Neural cell (in vitro differentiated cells): ENCODE measurements at regions not wholly inside any gene's neighbourhood (a gene's known extent, or its start where the extent isn't known, plus 50 kb on each side); places are given as distances from the start of the nearest gene placed in this dataset.

Source experiments
- H2AFZ ChIP-seq: fragments of 200-600, 300-800 bp; sonication (generic), shearing (Covaris generic); 2 replicates; pipeline ENCODE4 v1.6.0; 2014; ENCODE audit warnings: low read depth, mild to moderate bottlenecking, antibody characterized with exemption, low read length, moderate library complexity
- H3F3A ChIP-seq: fragments of 200-600 bp; shearing (Covaris generic); 2 replicates; pipeline ENCODE4 v1.6.1; 2016; ENCODE audit warnings: mild to moderate bottlenecking, moderate library complexity, mixed read lengths, antibody characterized with exemption, low read length; ENCODE audit not compliant: insufficient read depth, poor library complexity, severe bottlenecking
- H3K27ac ChIP-seq: fragments of 200-600, 300-800 bp; sonication (generic), shearing (Covaris generic); 2 replicates; pipeline ENCODE4 v1.5.1; 2014; ENCODE audit warnings: mild to moderate bottlenecking, low read length, moderate library complexity
- H3K27me3 ChIP-seq: fragments of 300-800, 200-600 bp; sonication (generic), shearing (Covaris generic); 2 replicates; pipeline ENCODE4 v1.6.0; 2014; ENCODE audit warnings: mild to moderate bottlenecking, low read depth, low read length, moderate library complexity; ENCODE audit not compliant: insufficient read depth
- H3K36me3 ChIP-seq: fragments of 300-800, 200-600 bp; sonication (generic), shearing (Covaris generic); 2 replicates; pipeline ENCODE4 v1.5.1; 2014; ENCODE audit warnings: mild to moderate bottlenecking, antibody characterized with exemption, low read length, moderate library complexity; ENCODE audit not compliant: insufficient read depth
- H3K4me2 ChIP-seq: fragments of 300-800, 200-600 bp; sonication (generic), shearing (Covaris generic); 2 replicates; pipeline ENCODE4 v1.6.0; 2014; ENCODE audit warnings: mild to moderate bottlenecking, low read length
- H3K4me3 ChIP-seq: fragments of 300-800, 200-600 bp; sonication (generic), shearing (Covaris generic); 2 replicates; pipeline ENCODE4 v1.5.1; 2014; ENCODE audit warnings: mild to moderate bottlenecking, low read length, moderate library complexity
- H3K79me2 ChIP-seq: fragments of 200-600 bp; shearing (Covaris generic); replicated peaks from 2 replicates; pipeline ENCODE4 v1.6.0; 2014; ENCODE audit warnings: mild to moderate bottlenecking, low read length, moderate library complexity; ENCODE audit not compliant: insufficient read depth
- H3K9ac ChIP-seq: fragments of 300-800, 200-600 bp; sonication (generic), shearing (Covaris generic); 2 replicates; pipeline ENCODE4 v1.6.1; 2016; ENCODE audit warnings: mild to moderate bottlenecking, low read length, mixed read lengths
- H3K9me2 ChIP-seq: fragments of 200-600 bp; shearing (Covaris generic); 2 replicates; pipeline ENCODE4 v1.6.1; 2016; ENCODE audit warnings: mild to moderate bottlenecking, low read length, mixed read lengths; ENCODE audit not compliant: insufficient read depth
- H3K9me3 ChIP-seq: fragments of 200-600, 300-800 bp; sonication (generic), shearing (Covaris generic); 2 replicates; pipeline ENCODE4 v1.6.1; 2016; ENCODE audit warnings: mild to moderate bottlenecking, mixed run types, low read length, moderate library complexity, mixed read lengths
- H4K20me1 ChIP-seq: fragments of 200-600 bp; shearing (Covaris generic); 2 replicates; pipeline ENCODE4 v1.6.1; 2016; ENCODE audit warnings: mild to moderate bottlenecking, mixed run types; ENCODE audit not compliant: insufficient read depth
- CTCF ChIP-seq: fragments of 450-650 bp; IDR thresholded peaks from 2 replicates; pipeline ENCODE4 v1.5.1; 2014; ENCODE audit warnings: antibody characterized with exemption, mild to moderate bottlenecking, moderate library complexity; ENCODE audit not compliant: poor library complexity, severe bottlenecking
- EP300 ChIP-seq: fragments of 450-650 bp; conservative IDR thresholded peaks from 2 replicates; pipeline ENCODE4 v1.6.1; 2014; ENCODE audit warnings: antibody characterized with exemption, mild to moderate bottlenecking, moderate library complexity; ENCODE audit not compliant: poor library complexity, severe bottlenecking
- EZH2 ChIP-seq: fragments of 200-600, 300-800 bp; shearing (Covaris generic), sonication (generic); IDR thresholded peaks from 2 replicates; pipeline ENCODE4 v1.6.1; 2014; ENCODE audit warnings: antibody characterized with exemption, low read length, borderline replicate concordance, mild to moderate bottlenecking; ENCODE audit not compliant: insufficient read depth, poor library complexity, severe bottlenecking
- MXI1 ChIP-seq: fragments of 450-650 bp; conservative IDR thresholded peaks from 2 replicates; pipeline ENCODE4 v1.6.1; 2014; ENCODE audit warnings: antibody characterized with exemption, mild to moderate bottlenecking; ENCODE audit not compliant: poor library complexity, severe bottlenecking
- POLR2AphosphoS5 ChIP-seq: IDR thresholded peaks from 2 replicates; pipeline ENCODE4 v1.6.1; 2012
- RAD21 ChIP-seq: fragments of 450-650 bp; conservative IDR thresholded peaks from 2 replicates; pipeline ENCODE4 v1.6.1; 2014; ENCODE audit warnings: antibody characterized with exemption, mild to moderate bottlenecking, moderate library complexity
- REST ChIP-seq: IDR thresholded peaks from 2 replicates; pipeline ENCODE4 v1.6.1; 2012; ENCODE audit warnings: borderline replicate concordance
- SMC3 ChIP-seq: fragments of 450-650 bp; conservative IDR thresholded peaks from 2 replicates; pipeline ENCODE4 v1.6.1; 2014; ENCODE audit warnings: antibody characterized with exemption, mild to moderate bottlenecking, moderate library complexity; ENCODE audit not compliant: poor library complexity
- TAF1 ChIP-seq: IDR thresholded peaks from 2 replicates; pipeline ENCODE4 v1.6.1; 2012; ENCODE audit warnings: low read depth

DNA sequence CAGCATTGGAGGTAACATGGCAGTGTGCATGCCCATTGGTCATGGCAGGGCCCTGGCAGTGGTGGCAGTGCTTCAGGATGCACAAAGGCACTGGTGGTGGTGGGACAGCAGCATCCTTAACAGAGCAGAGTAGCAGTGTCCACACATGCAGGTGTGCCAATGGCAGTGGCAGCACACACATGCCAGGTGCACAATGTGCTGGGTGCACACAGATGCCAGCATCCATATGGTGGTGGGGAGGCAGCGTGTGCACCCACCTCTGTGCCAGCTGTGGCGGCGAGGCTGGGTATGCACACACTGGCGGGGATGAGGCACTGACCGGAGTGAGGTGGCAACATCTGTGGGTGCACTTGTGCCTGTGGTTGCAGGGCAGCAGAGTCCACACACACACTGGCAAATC lies 150.6 kb downstream of the SI start:
- Histone ChIP-seq H3K9ac (no peak overlapping the region), H3K4me3 (no peak overlapping the region)
- TF ChIP-seq POLR2AphosphoS5 (no peak), MXI1 (no peak), REST (no peak), CTCF (no peak), EZH2 (no peak), RAD21 (no peak), SMC3 (no peak), TAF1 (no peak), EP300 (no peak)

DNA sequence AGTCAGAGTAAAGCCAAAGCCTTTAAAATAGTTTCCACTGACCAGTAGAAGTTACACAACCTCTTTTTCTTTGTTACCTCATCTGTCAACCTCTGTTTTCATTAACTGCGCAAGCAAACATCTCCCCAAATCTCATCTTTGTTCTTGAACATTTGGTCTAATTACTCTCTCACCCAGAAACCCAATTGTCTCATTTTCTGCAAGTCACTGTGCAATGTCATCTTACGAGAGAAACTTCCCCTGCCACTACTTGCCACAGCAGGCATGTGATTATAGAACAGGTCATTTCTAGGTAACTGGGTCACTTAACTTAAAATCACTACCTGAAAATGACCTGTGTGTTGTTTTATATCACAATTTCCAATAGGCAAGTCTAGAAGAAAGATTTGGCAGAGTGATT lies 159.4 kb downstream of the SI start:
- TF ChIP-seq MXI1: no peak
- TF ChIP-seq TAF1: no peak
- TF ChIP-seq EZH2: no peak
- no peak for TF ChIP-seq RAD21
- no peak for TF ChIP-seq EP300
- TF ChIP-seq POLR2AphosphoS5: no peak
- TF ChIP-seq REST: no peak
- no peak overlapping the region for H2AFZ ChIP-seq
- H3K27ac ChIP-seq: no peak overlapping the region
- H3K9ac ChIP-seq: no peak overlapping the region
- H3K9me3 ChIP-seq: no peaks in the 10 kb centered on the region
- H3K4me2 ChIP-seq: no peak overlapping the region
- no peaks in the 10 kb centered on the region for H3F3A ChIP-seq
- H3K27me3 ChIP-seq: no peaks in the 10 kb centered on the region
- H3K79me2 ChIP-seq: no peaks in the 10 kb centered on the region
- H3K4me3 ChIP-seq: no peak overlapping the region
- H4K20me1 ChIP-seq: no peaks in the 10 kb centered on the region
- H3K36me3 ChIP-seq: no peaks in the 10 kb centered on the region
- H3K9me2 ChIP-seq: no peaks in the 10 kb centered on the region

More for the DNA sequence above, 150.6 kb downstream of the SI start:
- H3K27ac ChIP-seq: no peak overlapping the region
- no peaks in the 10 kb centered on the region for H4K20me1 ChIP-seq
- no peaks in the 10 kb centered on the region for H3K9me3 ChIP-seq
- H3F3A ChIP-seq: no peaks in the 10 kb centered on the region
- no peaks in the 10 kb centered on the region for H3K79me2 ChIP-seq
- no peaks in the 10 kb centered on the region for H3K27me3 ChIP-seq
- H3K4me2 ChIP-seq: no peak overlapping the region
- no peaks in the 10 kb centered on the region for H3K36me3 ChIP-seq
- H3K9me2 ChIP-seq: no peaks in the 10 kb centered on the region
- H2AFZ ChIP-seq: no peak overlapping the region
